HG03457 (cell line): ENCODE measurements at regions not wholly inside any gene's neighbourhood (a gene's known extent, or its start where the extent isn't known, plus 50 kb on each side); places are given as distances from the start of the nearest gene placed in this dataset.
"Not testable (repeated sequence)": the region's sequence is repeated elsewhere in the genome, so short reads cannot be mapped to it uniquely, and the experiment has no call there.

ENCODE experiments used
- ATAC-seq: cut with Tn5 transposase; IDR thresholded peaks from one replicate; pipeline ENCODE4 v1.9.1; 2021; ENCODE audit warnings: moderate number of reproducible peaks; ENCODE audit not compliant: unreplicated experiment

GRCh38 chr2:51322613-51323012 lies 290.7 kb upstream of the NRXN1 start:
- no peak for ATAC-seq

DNA sequence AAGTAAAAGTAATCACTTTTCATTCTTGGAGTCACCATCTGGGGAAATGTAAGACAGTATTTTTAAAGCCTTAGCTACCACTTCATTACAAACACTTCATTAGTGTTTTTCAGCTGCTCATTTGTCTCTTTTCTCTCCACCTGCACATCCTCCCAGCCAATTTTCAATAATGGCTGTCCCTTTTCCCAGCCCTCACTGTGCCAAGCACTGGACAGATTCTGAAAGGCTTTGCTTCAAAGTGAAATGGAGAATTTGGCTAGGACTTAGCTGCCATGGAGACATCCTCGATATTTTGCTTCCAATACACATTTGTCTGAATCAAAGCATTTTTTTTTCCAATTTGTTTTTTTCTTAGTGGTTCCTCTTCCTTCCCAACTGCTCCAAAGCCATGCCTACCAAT lies 272.4 kb upstream of the NRXN1 start:
- ATAC-seq: no peak

DNA sequence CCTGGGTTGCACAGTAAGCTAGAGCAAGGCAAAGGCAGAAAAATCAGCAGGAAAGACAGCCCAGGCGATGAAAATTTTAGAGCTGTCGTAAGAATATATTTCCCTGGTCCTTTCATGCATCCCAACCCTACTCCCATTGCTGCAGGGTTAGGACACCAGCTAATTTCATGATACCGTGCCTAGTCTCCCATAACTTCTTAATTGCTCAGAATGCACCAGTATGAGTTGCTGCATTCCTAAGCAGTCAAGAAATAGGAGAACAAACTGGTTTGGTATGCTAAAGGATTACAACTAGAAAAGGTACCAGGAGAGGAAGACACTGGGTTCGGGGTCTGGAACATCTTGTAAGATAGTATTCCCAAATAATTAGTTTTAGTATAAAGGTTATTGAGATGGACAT lies 269.4 kb upstream of the NRXN1 start:
- no peak for ATAC-seq

DNA sequence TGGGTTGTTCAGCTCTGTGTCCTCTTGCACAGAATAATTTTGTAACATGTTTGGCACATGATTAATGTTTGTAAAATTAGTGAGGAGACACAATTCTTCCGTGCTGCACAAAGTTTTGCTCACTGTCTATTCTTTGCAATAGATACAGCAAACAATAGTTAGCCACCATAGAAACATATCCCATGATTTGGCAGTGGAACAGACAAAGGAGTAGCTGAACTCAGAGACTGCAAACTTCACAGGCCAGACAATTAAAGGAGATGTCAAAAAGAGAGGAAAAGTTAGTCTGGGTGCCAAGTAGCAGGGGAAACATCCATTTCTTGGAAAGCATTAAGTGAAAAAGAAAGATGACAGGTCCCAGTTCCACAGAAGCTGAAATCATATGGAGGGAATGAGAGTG lies 267.4 kb upstream of the NRXN1 start:
- no peak for ATAC-seq

GRCh38 chr2:51297488-51297887 lies 265.6 kb upstream of the NRXN1 start:
- no peak for ATAC-seq

- ATAC-seq: no peak
Measured at GRCh38 chr2:51293566-51294200, 261.8 kb upstream of the NRXN1 start.

- no peak for ATAC-seq
Measured at GRCh38 chr2:51291762-51292551, 260.0 kb upstream of the NRXN1 start.

DNA sequence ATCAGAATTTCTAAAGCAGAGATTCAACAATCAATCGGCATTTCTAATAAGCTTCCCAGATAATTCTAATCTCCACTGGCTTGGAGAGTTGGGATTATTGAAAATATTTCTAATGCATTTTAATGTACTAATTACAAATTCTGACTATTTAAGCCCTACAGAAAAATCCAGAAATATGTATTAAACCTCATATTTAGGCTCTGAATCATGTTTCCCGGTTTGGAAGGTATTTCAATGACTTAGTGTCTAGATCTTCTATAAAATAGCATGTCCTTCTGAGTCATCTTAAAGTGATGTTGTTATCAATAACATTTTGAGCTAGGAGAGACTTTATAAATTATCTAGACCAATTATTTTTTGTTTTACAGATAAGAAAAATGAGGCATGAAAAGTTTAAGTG lies 258.8 kb upstream of the NRXN1 start:
- ATAC-seq: no peak

GRCh38 chr2:51289045-51289444 lies 257.1 kb upstream of the NRXN1 start:
- no peak for ATAC-seq

DNA sequence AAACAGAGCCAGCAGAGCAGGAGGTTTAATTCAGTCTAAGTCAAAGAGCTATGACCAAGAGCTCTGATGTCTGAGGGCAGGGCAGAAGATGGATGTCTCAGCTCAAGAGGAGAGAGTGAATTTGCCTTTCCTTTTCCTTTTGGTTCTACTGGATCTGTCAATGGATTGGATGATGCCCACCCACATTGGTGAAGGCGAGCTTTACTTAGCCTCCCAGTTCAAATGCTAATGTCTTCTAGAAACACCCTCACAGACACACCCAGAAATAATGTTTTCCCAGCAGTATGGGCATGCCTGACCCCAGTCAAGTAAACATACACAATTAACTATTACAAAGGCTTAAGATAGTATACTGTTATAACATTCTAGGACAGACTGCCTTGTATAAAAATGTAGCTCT lies 236.3 kb upstream of the NRXN1 start:
- ATAC-seq: no peak

DNA sequence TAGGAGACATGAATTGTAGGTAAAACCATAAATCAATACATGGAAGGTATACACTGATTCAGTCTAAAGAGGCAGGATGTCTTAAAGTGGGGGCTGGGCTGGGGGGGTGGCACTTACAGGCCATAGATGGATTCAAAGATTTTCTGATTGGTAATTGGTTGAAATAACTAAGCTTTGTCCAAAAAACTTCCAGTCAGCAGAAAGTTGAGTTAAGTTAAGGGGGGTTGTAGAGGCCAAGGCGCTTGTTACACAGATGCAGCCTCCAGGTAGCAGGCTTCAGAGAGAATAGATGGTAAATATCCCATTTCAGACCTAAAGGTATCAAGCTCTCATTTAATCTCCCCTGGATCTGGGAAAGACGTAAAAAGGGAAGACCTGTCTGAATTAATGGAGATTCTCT lies 233.6 kb upstream of the NRXN1 start:
- ATAC-seq: no peak

DNA sequence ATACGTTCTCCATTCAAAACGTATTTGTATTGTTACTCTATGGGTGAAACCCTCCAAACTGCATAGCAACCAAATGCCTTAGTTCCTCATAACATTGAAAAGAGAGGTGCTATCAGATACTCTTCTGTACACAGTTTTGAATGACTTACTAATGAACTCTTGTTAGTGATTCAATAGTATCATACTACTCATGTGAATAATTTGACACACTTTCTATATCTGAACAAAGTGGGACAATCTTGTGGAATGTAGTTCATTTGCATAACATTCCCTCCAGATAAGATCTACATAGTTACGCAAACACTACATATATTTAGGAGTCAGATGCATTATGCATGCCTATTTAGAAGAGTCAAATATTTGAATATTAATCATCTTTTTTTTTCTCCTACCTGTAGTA lies 232.0 kb upstream of the NRXN1 start:
- no peak for ATAC-seq

DNA sequence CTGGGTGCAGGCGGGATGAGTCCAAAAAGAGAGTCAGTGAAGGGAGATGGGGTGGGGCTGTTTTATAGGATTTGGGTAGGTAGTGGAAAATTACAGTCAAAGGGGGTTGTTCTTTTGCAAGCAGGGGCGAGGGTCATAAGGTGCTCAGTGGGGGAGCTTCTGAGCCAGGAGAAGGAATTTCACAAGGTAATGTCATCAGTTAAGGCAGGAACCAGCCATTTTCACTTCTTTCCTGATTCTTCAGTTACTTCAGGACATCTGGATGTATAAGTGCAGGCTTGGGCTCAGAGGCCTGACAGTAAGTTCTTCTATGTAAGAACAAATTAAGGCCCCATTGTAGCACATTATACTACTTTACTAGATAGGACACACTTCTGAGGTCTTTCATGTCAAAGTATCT lies 231.2 kb upstream of the NRXN1 start:
- ATAC-seq: not testable (repeated sequence)

- ATAC-seq: no peak
Measured at GRCh38 chr2:51258301-51258700, 226.4 kb upstream of the NRXN1 start.

DNA sequence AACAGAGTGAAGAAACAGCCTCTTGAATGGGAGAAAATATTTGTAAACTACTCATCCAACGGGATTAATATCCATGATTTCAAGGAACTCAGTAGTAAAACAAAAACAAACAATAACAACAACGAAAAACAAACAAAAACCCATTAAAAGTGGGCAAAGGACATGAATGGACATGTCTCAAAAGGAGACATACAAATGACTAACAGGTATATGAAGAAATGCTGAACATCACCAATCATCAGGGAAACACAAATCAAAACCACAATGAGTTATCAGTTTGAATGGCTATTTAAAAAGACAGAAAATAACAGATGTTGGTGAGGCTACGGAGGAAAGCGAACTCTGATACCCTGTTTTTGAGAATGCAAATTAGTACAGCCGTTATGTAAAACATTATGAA lies 224.8 kb upstream of the NRXN1 start:
- no peak for ATAC-seq

- no peak for ATAC-seq
Measured at GRCh38 chr2:51251356-51251755, 219.4 kb upstream of the NRXN1 start.

DNA sequence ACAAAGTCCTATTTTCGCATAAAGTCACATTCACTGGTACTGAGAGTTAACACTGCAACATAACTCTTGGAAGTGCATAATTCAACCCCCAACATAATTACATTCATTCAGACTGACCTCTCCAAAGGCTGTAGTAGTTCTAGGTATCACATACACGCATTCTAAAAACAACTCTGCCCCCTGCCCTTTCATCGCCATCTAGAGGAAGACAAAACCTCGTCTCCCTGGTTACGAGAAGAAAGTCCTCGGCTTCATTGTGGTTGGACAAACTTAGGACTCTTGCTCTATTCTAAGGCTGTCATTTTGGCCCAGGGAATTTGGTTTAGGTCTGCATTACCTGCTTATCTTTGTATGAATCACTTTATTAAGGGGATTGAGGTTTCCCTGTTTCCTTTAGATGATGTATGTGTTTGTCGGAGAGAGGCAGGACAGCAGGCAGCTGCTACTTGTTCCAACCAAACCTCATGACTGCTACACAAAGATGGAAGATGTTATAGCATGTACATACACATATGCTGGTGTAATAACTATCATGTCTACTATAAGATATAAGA lies 215.4 kb upstream of the NRXN1 start:
- no peak for ATAC-seq

DNA sequence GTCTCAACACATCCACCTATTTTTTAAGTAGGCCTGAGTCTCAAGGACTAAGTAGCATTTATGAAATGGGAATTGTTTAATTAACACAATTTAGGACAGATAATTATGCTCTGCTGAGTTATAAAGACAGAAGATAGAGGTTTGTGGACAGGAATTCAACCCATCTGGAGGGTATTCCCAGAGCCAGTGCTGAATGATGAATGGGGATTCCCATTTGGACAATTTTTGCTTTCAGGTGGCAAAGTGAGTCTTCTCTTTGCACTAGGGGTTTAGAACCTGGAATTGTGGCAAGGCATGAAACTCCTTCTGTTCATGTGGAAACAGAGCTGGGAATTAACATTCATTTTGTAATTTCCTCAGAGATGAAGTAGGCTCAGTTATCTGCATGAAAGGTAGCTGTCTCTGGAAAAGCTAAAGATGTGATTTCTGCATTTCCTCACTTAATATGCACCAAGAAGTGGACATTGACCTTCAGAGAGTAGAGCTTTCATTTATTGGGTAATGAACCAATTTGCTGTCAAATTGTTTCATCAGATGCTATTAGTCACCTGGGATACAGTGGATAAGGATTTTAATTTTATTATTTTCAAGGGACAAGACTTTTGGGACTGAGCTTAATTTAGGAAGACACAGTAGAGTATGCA lies 212.1 kb upstream of the NRXN1 start:
- ATAC-seq: no peak

DNA sequence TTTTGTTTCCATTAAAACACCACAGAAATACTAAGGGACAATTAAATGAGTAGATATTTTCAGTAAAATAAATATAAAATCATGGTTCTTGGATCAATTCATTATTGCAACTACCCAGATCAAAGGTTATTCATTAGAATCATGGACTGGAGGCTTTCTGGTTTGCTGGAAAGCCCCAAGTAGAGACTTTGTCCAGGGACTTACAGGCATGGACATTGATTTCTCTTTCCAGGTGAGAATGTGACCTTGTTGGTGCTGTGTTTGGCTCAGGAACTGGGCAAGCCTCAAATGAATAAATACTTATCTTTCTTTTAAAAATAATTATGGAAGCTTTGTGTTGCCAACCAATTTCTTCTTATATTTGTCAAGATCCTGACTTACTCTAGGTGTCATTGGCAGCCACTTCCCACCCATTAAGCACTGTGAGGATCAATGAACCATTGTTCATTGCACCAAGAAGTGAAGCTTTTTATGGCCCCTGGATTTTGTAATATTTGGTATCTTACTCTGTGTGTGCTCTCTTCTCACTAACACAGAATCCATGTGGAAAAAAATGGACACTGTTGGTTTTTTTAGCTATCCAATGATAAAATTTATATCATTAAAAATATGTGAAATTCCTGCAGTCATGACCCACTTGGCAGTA lies 205.8 kb upstream of the NRXN1 start:
- no peak for ATAC-seq

GRCh38 chr2:51232027-51232426 lies 200.1 kb upstream of the NRXN1 start:
- ATAC-seq: no peak

GRCh38 chr2:51231071-51231470 lies 199.1 kb upstream of the NRXN1 start:
- ATAC-seq: no peak
